ENCODE measurements at regions not wholly inside any gene's neighbourhood (a gene's known extent, or its start where the extent isn't known, plus 50 kb on each side); places are given as distances from the start of the nearest gene placed in this dataset.
"Not testable (repeated sequence)": the region's sequence is repeated elsewhere in the genome, so short reads cannot be mapped to it uniquely, and the experiment has no call there.

DNA sequence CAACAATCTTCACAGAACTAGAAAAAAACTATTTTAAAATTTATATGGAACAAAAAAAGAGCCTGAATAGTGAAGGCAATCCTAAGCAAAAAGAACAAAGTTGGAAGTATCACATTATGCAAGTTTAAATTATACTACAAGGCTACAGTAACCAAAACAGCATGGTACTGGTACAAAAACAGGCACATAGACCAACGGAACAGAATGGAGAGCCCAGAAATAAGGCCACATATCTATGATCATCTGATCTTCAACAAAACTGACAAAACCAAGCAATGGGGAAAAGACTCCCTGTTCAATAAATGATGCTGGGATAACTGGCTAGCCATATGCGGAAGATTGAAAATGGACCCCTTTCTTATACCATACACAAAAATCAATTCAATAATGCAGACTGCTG is 74.4 kb upstream of the RTN4 start:
- H3K4me3 ChIP-seq (ENCODE audit: low read depth, low read length); DNase-seq (ENCODE audit: low read depth); H3K36me3 ChIP-seq (ENCODE audit: control insufficient read depth, insufficient read depth, low read length); H3K27me3 ChIP-seq (ENCODE audit: control insufficient read depth, insufficient read depth, low read length): not testable (repeated sequence)

DNA sequence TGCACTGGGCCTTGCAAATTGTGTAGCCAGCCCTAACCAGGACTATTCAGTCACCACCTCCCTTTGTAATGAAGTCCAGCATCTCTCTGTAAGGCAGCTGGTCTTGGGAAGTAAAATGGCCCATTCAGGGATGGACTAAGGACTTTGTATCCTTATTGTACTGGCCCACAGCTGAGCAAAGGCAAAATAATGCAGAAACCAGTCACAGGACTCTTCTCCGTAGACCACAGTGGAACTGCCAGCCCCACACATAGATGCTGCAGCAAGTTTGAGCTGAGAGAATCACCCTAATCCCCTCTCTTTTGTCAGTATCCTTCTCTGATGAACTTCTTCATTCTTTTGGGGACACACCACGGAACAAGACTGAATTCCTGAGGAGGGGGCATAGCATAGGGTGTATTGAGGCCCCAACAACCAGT is 73.6 kb upstream of the RTN4 start:
- no peak overlapping the region for H3K4me3 ChIP-seq (ENCODE audit: low read depth, low read length)
- no peak for DNase-seq (ENCODE audit: low read depth)
- TF ChIP-seq, protein P1, sequence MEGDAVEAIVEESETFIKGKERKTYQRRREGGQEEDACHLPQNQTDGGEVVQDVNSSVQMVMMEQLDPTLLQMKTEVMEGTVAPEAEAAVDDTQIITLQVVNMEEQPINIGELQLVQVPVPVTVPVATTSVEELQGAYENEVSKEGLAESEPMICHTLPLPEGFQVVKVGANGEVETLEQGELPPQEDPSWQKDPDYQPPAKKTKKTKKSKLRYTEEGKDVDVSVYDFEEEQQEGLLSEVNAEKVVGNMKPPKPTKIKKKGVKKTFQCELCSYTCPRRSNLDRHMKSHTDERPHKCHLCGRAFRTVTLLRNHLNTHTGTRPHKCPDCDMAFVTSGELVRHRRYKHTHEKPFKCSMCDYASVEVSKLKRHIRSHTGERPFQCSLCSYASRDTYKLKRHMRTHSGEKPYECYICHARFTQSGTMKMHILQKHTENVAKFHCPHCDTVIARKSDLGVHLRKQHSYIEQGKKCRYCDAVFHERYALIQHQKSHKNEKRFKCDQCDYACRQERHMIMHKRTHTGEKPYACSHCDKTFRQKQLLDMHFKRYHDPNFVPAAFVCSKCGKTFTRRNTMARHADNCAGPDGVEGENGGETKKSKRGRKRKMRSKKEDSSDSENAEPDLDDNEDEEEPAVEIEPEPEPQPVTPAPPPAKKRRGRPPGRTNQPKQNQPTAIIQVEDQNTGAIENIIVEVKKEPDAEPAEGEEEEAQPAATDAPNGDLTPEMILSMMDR (IDR thresholded peaks at IDR 0.05; ENCODE audit: insufficient read depth, low read length, poor library complexity, severe bottlenecking) = no peak
- no peaks in the 10 kb centered on the region for H3K27me3 ChIP-seq (ENCODE audit: control insufficient read depth, insufficient read depth, low read length)
- H3K36me3 ChIP-seq (ENCODE audit: control insufficient read depth, insufficient read depth, low read length) = no peaks in the 10 kb centered on the region

DNA sequence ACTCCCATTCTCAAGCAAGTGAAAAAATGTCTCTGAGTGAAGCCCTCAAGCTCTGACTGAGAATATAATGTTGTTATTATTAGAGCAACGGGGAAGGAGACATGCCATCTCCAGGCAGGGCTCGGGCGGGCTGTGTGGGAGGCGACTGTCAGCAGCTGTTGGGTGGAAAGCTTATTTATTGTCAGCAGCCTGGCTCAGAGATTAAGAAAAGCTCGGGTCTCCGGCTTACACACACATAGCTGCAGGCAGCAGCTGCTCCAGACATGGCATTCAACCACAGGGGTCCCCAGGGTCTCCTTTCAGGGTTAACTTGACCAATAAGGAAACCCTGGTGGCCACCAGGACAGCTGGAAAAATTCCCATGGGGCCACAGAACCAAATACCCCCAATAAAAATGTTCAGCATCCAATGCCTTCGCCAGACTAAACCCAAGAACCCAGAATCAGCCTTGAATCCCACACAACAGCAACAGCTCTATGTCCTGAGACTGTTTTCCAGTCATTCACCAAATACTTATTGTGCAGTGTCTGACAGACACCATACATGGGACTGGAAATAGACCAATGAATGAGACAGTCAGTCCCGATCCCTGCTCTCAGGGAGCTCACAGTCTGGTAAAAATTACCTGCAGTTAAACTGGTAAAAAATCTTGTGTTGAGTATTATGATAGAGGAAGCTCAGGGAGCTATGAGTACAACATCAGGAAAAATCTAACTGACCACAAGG is 70.5 kb upstream of the RTN4 start:
- Histone ChIP-seq H3K27me3 (ENCODE audit: control insufficient read depth, insufficient read depth, low read length) (no peaks in the 10 kb centered on the region), H3K36me3 (ENCODE audit: control insufficient read depth, insufficient read depth, low read length) (no peaks in the 10 kb centered on the region), H3K4me3 (ENCODE audit: low read depth, low read length) (no peak overlapping the region)
- TF ChIP-seq, protein P1 (IDR thresholded peaks at IDR 0.05; ENCODE audit: insufficient read depth, low read length, poor library complexity, severe bottlenecking) = no peak
- no peak for DNase-seq (ENCODE audit: low read depth)

DNA sequence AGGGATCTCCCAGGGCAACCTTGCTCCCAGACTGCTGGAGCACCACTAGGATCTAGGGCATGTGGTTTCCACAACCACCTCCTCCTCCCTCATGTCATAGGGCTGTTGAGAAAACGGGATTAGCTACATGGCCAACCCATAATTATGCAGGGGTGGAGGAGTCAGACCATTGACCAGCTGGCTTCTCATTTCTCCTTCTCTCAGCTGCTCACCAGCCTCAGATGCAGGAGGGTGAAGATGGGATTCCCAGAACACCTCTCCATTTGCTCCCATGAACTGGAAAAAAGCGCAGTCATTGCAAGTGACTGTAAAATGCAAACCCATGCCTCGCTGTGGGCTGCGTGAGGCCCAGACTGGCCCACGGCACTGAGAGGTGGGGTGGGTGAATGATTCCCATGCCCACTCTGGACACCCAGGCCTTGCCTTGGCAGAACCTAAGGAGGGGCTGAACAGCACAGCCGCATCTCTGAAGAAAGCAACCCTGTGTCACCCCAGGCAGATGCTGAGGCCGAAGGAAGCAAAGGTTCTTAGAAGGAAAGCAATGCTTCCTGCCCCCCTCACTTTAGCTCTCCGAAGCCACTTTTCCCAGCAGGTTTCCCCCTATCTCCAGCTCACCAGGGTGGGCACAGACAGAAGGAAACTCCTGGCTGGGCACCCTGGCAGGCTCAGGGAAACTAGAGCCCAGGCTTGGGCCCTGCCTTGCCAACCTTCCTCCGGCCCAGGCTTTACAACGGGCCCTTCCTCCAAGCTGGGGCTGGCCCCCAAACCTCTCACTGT is 69.6 kb upstream of the RTN4 start:
- TF ChIP-seq, protein P1 (IDR thresholded peaks at IDR 0.05; ENCODE audit: insufficient read depth, low read length, poor library complexity, severe bottlenecking) = no peak
- DNase-seq (ENCODE audit: low read depth) = no peak
- Histone ChIP-seq H3K36me3 (ENCODE audit: control insufficient read depth, insufficient read depth, low read length) (no peaks in the 10 kb centered on the region), H3K27me3 (ENCODE audit: control insufficient read depth, insufficient read depth, low read length) (no peaks in the 10 kb centered on the region), H3K4me3 (ENCODE audit: low read depth, low read length) (no peak overlapping the region)

DNA sequence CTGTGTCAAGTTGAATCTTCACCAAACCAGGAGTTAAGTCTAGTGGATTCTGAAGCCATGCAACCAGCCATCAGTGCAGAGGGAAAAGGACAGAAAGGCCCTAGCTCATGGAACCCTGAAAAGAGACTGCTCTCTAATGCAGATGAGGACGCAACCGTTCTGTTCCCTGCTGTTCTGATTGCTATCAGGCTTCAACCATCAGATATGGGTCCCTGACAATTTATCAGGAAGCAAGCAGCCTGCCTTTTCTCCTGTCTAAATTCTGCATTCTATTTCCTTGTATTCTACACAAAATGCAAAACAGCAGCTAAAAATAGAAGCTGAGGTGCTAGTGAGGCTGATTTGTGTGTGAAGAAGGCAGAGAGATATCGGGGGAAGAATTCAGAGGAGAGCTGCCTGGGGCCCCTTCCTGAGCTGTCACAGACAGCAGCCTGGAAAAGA is 68.4 kb upstream of the RTN4 start:
- Histone ChIP-seq H3K36me3 (ENCODE audit: control insufficient read depth, insufficient read depth, low read length) (no peaks in the 10 kb centered on the region), H3K27me3 (ENCODE audit: control insufficient read depth, insufficient read depth, low read length) (no peaks in the 10 kb centered on the region), H3K4me3 (ENCODE audit: low read depth, low read length) (no peak overlapping the region)
- DNase-seq (ENCODE audit: low read depth) = no peak
- TF ChIP-seq, protein P1 (IDR thresholded peaks at IDR 0.05; ENCODE audit: insufficient read depth, low read length, poor library complexity, severe bottlenecking) = no peak

DNA sequence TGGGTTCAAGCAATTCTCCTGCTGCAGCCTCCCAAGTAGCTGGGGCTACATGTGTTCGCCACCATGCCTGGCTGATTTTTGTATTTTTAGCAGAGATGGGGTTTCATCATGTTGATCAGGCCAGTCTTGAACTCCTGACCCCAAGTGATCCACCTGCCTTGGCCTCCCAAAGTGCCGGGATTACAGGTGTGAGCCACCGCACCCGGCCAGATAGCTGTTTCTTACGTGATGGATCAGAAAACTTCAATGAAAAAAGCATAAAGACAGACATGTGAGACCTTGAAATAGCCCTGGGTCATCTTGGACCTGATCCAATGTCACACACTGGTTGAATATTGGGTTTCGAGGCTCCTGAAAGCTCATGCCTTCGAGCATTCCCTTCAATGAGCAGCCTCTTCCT is 66.7 kb upstream of the RTN4 start:
- no peak overlapping the region for H3K4me3 ChIP-seq (ENCODE audit: low read depth, low read length)
- DNase-seq (ENCODE audit: low read depth) = no peak
- no peaks in the 10 kb centered on the region for H3K36me3 ChIP-seq (ENCODE audit: control insufficient read depth, insufficient read depth, low read length)
- no peaks in the 10 kb centered on the region for H3K27me3 ChIP-seq (ENCODE audit: control insufficient read depth, insufficient read depth, low read length)
- TF ChIP-seq, protein P1 (IDR thresholded peaks at IDR 0.05; ENCODE audit: insufficient read depth, low read length, poor library complexity, severe bottlenecking) = no peak
